Fibroblast of peridontal ligament (primary cell): ENCODE measurements at regions not wholly inside any gene's neighbourhood (a gene's known extent, or its start where the extent isn't known, plus 50 kb on each side); places are given as distances from the start of the nearest gene placed in this dataset.
"Not testable (repeated sequence)": the region's sequence is repeated elsewhere in the genome, so short reads cannot be mapped to it uniquely, and the experiment has no call there.

Experiments
- DNase-seq: peaks from one replicate; pipeline ENCODE4 v3.0.0-alpha.2; 2010; ENCODE audit errors: extremely low read depth

DNA sequence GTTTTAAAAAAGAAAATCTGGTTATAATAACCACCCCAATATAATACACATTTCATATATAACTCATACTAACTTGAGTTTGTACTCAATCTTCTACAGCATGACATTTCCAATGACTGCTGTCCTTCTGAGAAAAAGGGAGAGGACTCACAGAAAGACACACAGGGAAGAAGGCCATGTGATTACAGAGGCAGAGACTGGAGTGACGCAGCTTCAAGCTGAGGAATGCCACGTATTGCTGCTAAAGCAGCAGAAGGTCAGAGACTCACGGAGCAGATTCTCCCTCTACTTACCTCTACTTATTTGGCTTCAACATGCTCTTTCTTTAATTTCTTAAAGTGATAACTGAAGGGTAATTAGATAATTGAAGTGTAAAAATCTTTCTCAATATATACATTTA, 753.5 kb upstream of the PKDCC start:
- no peak for DNase-seq

DNA sequence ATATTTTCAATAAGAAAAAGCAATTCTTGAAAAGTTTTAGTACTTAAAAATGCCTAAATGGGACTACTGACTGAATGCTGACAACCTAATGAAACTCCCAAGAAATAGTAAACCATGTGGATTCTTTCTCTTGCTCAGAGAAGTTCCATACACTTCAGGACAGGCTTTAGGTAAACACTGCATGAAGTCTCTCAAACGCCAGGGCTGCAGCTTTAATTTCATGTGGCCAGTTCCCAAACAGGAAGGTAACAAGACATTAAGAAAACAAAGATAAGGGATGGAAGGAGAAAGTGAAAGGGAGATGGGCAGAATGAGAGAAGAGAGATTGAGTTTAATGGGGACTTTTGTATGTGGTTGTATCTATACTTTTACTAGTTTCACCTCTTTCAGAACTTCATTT, 734.7 kb upstream of the PKDCC start:
- no peak for DNase-seq

DNA sequence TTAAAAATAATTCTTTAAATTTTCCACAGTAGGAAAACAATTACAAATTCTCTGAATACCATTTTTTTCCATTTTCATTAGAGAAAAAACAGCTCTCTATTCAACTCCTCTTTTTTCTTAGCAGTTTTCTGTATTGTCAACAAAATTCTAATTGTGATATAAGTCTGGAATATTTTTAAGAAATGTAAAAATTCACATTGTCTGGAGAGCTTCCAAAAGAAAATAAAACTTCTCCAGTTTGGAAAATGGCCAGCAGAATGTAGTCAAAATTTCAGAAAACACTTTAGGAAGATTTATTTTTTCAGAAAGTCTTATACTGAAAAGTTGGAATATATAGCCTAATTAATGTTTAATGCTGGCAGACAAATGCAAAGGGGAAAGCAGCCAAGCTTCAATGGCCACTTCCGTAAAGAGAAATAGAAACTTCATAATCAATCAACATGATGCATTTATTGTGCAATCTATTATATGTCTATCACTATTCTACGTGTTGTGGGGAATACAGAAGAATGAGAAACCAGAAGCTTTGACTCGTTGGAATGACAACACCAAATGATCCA, 733.2 kb upstream of the PKDCC start:
- no peak for DNase-seq

DNA sequence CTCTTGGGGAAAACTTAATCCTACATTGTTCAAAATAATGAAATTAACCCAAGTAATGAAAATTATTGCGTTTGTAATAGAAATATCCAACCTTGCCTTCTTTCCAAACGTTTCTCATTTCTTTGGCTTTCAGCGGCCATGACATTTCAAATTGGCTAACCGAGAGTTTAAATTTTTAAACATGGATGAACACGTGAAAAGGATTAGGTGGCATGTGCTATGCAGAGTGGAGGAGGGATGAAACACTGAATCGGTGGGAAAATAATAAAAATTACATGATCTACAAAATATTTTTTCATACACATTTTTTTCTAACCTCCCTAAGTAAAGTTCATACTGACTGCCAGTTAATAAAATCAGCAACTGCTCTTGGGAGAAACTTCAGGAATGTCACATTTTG, 728.4 kb upstream of the PKDCC start:
- no peak for DNase-seq

DNA sequence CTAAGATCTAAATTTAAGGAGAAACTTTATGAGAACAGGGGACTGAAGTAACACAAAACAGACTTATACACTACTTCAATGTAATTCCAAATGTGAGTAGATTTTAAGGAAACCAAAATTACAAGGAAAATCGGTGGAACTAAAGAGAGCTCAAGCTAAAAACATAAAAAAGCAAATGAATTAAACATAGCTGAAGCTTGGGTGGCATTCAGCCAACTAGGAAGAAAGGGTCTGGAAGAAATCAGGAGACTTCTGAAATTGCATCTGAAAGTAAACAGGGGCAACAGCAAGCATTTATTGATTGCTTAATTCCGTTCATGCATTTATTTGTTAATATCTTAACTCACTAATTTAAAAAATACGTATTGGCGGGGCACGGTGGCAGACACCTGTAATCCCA, 727.3 kb upstream of the PKDCC start:
- no peak for DNase-seq

DNA sequence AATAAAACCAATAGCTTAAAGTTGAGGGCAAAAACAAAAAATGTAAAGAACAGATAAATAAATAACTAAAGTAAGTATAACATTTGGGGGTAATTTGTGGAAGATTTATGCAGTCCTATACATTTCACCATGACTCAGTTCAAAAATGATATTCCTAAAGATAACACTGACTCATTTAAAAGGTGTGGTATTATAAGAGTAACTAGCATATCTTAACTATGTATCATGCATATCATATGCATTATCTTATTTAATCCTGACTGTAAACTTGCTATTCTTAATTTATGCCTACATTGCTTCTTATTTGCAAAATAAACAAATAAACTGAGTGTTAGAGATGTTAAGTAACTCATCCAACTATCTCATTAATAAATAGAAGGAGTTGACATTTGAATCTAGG, 726.5 kb upstream of the PKDCC start:
- DNase-seq: no peak

DNA sequence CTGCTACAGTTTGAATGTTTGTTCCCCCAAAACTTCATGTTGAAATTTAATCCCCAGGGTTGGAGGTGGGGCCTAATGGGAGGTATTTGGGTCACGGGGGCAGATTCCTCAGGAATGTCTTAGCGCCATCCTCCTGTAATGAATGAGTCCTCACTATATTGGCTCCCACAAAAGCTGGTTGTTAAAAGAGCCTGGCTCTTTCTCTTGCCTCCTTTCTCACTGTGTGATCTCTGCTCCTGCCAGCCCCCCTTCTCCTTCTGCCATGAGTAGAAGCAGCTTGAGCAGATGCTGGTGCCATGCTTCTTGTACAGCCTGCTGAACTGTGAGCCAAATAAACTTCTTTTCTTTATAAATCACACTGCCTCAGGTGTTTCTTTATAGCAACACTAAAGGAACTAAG, 721.0 kb upstream of the PKDCC start:
- DNase-seq: no peak

DNA sequence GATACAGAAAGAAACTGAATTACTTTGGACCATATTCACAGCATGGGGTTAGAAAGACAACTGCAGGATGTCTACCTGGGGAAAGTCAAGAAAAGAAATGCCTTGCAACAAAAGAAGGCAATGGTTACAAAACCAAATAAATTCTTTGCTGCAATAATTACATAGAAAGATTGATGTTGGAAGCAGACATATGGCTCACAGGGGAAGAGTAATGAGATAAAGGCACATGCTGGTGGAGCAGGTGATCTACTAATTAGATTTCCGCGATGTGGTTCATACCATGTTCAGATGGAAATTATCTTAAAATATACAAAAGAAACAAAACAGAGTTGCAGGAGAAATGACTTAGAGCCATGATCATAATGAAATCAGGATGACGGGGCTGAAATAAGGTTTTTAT, 718.8 kb upstream of the PKDCC start:
- DNase-seq: no peak

DNA sequence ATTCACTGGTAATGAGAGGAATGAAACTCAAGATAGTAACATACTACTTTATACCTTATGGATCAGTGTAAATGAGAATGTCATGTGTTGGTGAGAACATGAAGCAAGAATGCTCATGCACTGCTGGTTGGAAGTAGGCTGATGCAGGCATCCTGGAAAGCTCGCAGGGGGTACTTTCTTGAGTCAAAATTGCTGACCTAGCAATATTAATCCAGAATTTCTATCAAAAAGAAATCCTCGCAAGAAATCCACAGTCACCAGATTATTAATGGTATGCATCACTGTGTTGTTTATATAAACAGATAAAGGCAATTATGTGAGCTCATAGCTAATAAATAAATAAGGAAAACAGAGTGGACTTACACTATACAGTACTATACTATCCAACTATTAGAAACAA, 713.7 kb upstream of the PKDCC start:
- DNase-seq: no peak

DNA sequence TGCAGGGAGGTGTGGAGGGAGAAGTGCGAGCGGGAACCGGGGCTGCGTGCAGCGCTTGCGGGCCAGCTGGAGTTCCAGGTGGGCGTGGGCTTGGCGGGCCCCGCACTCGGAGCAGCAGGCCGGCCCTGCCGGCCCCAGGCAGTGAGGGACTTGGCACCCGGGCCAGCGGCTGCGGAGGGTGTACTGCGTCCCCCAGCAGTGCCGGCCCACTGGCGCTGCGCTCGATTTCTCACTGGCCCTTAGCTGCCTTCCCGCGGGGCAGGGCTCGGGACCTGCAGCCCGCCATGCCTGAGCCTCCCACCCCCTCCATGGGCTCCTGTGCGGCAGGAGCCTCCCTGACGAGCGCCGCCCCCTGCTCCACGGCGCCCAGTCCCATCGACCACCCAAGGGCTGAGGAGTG, 712.2 kb upstream of the PKDCC start:
- not testable (repeated sequence) for DNase-seq

DNA sequence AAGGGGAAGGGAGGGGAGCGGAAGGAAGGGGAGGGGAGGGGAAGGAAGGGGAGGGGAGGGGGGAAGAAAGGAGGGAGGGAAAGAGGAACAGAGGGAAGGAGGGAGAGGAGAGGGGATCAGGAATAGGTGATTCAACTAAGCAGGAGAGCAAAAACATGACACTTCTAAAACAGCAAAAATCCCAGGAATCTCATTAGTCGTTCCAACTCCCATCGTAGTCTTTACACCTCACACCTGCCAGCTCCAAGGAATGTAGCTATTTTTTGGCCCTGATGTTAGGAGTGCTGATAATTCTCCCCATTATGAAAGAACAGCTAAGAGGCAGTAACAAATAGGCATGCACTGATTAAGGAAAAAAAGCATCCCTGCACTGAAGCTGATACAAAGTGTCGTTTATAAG, 709.9 kb upstream of the PKDCC start:
- DNase-seq: no peak

DNA sequence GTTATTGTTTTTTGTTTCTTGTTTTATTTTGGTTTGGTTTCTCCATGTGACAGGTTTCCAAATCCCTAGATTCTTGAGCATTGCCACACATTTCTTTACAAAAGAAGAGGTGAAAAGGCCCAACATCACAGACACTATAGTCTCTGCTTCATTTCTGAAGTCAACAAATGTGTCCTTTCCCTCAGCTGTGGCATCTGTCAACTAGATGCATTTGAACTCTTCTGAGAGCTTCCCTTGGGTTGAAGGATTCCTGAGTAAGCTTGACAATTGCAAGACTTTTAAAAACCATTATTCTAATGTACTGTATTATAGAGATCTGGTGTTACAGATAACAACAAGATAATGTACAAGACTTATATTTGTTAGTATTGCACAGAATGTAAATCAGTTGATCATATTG, 703.3 kb upstream of the PKDCC start:
- no peak for DNase-seq

DNA sequence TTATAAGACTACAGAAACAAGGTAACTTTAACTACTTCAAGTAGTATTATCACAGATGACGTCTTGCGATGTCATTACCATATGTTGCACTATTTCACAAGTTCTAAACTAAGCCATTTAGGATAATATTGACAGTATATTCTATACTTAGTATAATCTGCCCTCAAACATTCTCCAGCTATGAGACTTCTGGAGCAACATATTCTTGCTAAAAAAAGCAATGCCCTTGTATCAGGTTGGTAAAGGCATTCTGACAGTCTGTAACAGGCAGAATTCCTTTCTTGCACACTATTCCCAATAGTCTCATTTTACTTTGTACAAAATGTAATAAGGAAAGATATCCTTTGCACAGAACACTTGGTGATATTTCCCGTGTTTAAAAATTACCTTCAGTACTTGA, 694.8 kb upstream of the PKDCC start:
- no peak for DNase-seq

DNA sequence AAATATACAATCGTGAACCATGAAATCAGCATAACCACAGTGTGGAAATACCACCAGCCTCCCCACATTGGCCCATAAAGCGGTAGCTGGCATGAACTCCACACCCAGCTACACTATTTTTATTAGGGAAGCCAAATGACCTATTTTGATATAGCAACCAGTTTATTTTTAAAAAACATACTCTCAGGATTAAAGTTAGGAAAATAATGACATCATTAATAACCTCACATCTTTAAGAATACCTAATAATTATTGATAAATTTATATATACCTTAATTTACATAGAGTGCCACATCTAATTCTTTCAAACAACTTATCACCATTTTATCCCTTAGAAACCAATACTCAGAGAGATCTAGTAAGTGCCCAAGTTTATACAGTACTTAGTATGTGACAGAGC, 692.0 kb upstream of the PKDCC start:
- no peak for DNase-seq

DNA sequence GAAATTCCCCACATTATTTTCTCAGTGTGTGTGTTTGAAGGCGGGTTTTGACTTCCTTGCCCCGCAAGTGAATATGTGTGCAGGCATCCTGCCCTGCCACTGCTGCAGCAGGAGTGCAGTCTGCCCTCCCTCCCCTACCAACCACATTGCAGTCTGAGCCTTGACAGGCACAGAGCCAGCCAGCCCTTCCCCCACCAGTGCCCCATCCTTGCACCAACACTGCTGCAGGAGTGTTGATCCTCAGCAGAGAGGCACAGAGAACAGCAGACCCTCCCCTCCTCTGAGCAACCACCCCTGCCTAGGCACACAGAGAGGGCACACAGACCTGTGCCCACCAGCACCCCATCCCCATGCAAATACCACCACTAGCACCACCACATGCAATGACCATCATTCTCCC, 683.0 kb upstream of the PKDCC start:
- DNase-seq: no peak

DNA sequence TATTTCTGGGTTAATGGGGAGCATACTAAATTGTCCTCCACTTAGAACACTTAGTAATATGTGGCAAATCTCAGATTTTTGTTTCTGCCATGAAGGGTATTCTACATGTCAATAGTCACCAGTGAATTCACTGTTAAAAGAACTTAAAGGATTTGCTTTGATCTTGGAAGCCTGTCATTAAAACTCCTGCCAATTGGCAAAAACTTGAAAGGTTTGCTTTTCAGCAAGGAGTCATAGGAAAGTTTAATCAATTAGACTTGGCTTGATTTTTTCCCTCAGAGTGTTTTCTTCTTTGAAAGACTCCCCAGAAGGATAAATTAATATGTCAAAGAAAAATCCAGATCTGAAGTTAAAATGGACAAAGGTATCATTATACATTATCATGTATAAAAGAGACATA, 671.9 kb upstream of the PKDCC start:
- DNase-seq: no peak

DNA sequence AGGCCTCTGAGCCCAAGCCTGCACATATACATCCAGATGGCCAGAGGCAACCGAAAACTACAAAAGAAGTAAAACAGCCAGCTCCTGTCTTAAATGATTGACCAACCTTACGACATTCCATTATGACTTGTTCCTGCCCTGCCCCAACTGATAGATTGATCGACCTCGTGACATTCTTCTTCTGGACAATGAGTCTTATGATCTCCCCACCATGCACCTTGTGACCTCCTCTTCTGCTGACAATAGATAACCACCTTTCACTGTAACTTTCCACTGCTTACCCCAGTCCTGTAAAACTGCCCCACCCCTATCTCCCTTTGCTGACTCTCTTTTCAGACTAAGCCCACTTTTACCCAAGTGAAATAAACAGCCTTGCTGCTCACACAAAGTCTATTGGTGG, 670.0 kb upstream of the PKDCC start:
- no peak for DNase-seq

DNA sequence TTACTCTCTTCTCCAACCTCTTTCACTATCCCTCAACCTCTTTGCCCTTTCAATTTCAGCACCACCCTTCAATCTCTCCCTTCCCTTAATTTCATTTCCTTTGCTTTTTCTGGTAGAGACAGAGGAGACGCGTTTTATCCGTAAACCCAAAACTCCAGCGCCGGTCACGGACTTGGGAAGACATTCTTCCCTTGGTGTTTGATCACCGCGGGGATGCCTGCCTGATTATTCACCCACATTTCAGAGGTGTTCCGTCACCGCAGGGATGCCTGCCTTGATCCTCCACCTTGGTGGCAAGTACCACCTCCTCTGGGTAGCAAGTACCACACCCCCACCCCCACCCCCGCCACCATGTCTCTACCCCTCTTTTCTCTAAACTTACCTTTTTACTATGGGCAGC, 669.4 kb upstream of the PKDCC start:
- no peak for DNase-seq

DNA sequence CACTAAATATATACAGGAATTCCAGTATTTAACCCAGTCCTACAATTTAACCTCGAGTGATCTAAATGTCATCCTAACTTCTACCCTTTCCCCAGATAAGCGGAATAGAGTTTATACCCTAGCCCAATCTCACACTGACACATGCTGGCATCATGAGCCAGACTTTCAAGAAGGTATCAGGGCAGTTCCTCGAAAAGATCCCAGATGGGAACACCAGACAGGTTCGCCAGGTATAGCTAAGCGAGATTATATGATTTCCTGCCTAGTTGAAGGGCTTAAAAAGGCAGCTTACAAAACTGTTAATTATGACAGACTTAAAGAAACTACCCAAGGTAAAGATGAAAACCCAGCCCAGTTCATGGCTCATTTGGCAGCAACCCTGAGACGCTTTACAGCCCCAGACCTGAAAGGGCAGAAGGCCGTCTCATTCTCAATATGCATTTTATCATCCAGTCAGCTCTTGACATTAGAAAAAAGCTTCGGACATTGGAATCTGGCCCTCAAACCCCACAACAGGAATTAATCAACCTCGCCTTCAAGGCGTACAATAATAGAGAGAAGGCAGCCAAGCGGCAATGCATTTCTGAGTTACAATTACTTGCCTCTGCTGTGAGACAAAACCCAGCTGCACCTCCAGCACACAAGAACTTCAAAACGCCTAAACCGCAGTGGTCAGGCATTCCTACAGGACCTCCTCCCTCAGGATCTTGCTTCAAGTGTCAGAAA, 668.2 kb upstream of the PKDCC start:
- no peak for DNase-seq

DNA sequence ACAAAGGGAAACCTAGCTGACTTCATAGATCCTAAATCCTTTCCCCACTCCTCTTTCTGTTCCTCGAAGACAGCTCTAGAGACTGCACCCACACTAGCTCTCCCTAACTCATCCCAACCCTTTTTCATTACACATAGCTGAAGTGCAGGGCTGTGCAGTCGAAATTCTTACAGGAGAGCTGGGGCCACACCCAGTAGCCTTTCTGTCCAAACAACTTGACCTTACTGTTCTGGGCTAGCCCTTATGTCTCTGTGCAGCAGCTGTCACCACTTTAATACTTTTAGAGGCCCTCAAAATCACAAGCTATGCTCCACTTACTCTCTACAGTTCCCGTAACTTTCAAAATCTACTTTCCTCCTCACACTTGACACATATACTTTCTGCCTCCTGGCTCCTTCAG, 666.1 kb upstream of the PKDCC start:
- no peak for DNase-seq

DNA sequence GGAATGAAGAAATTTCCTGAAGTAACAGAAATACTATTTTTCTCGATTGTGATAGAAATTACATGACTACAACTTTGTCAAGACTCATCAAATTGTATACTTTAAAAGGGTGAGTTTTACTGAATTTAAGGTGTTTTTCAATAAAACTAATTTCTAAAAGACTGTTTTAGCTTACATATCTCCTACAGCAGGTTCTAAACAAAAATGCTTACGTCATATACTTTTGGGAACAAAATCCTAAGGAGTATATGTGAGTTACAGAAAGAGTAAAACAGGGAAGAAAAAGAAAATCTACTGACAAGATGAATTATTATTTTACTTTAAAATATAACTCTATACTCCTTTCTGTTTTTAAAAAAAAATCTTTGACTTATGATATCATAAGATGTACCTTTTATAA, 660.3 kb upstream of the PKDCC start:
- DNase-seq: no peak

DNA sequence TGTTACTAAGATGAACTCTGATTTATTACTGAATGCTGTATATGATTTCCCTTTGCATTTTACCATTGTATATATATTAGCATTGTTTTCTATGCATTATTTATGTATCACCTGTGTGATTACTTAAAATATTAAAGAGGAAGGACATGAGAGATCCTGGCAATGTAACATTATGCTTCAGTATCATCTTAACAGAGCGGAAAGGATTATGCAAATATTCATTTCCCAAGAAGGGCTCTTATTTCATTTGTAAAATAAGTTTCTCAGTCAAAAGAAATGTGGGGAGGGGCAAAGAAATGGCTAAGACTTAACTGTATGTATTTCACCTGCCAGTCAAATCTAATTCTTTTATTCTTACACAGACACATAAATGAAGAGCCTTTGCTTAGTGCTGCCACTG, 654.2 kb upstream of the PKDCC start:
- DNase-seq: no peak

DNA sequence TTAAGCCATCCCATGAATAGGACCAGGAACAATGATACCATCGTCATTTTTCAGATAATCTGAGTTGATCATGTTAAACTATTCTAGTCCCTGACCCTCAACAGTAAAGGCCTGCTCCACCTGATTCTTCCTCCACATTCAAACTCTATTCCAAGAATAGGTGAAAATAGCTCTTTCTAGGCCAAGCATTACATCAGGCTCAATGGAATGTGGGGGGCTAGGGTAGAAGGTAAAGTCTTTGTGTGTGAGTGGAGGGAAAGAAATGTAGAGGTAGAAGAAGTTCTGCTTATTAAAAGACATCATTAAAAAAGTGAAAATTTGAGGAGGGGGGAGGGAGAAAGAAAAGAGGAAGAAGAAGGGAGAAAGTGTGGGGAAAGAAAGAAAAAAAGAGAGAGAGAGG, 653.3 kb upstream of the PKDCC start:
- no peak for DNase-seq

DNA sequence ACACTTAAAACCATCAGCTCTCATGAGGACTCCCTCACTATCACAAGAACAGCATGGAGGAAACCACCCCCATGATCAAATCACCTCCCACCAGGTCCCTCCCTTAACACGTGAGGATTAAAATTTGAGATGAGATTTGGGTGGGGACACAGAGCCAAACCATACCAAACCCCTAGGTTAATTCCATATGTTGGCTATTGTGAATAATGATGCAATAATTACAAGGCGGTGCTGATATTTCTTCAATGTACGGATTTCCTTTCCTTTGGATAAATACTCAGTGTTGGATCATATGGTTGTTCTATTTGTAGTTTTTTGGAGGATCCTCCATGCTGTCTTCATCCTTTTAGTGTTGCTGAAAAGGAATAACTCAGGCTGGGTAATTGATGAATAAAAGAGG, 652.1 kb upstream of the PKDCC start:
- no peak for DNase-seq
